ACC112 (cell line): ENCODE measurements at regions not wholly inside any gene's neighbourhood (a gene's known extent, or its start where the extent isn't known, plus 50 kb on each side); places are given as distances from the start of the nearest gene placed in this dataset.

Experiments used
- H2AFZ ChIP-seq: fragments of 200-600 bp; sonication (generic); one replicate; pipeline ENCODE4 v1.6.0; 2017; ENCODE audit warnings: antibody characterized with exemption, low read length; ENCODE audit not compliant: unreplicated experiment
- H3K27ac ChIP-seq: fragments of 200-600 bp; sonication (generic); 2 replicates; pipeline ENCODE4 v1.5.1; 2014; ENCODE audit warnings: low read depth, mild to moderate bottlenecking, antibody characterized with exemption, low read length, moderate library complexity
- H3K27me3 ChIP-seq: fragments of 200-600 bp; sonication (generic); 2 replicates; pipeline ENCODE4 v1.6.1; 2014; ENCODE audit warnings: mild to moderate bottlenecking, antibody characterized with exemption, low read length, moderate library complexity, mixed read lengths; ENCODE audit not compliant: insufficient read depth
- H3K36me3 ChIP-seq: fragments of 200-600 bp; sonication (generic); 2 replicates; pipeline ENCODE4 v1.6.1; 2016; ENCODE audit warnings: mild to moderate bottlenecking, antibody characterized with exemption, low read length, moderate library complexity, mixed read lengths; ENCODE audit not compliant: insufficient read depth
- H3K4me1 ChIP-seq: fragments of 200-600 bp; sonication (generic); one replicate; pipeline ENCODE4 v1.6.1; 2016; ENCODE audit warnings: low read length, mixed read lengths; ENCODE audit not compliant: insufficient read depth, unreplicated experiment, control insufficient read depth
- H3K4me3 ChIP-seq: fragments of 200-600 bp; sonication (generic); 2 replicates; pipeline ENCODE4 v1.5.1; 2014; ENCODE audit warnings: mild to moderate bottlenecking, low read depth, low read length
- H3K79me2 ChIP-seq: fragments of 200-600 bp; sonication (generic); one replicate; pipeline ENCODE4 v1.6.0; 2016; ENCODE audit warnings: low read length; ENCODE audit not compliant: control insufficient read depth, unreplicated experiment, insufficient read depth

- no peaks in the 10 kb centered on the region for H3K36me3 ChIP-seq
- H2AFZ ChIP-seq, result no peak overlapping the region
- no peak overlapping the region for H3K4me3 ChIP-seq
- H3K27ac ChIP-seq, result no peak overlapping the region
- peaks cover 49% of the 10 kb centered on the region for H3K4me1 ChIP-seq
- H3K79me2 ChIP-seq, result no peaks in the 10 kb centered on the region
- H3K27me3 ChIP-seq, result no peaks in the 10 kb centered on the region
Observed at GRCh38 chr3:177812492-177812891, 615.2 kb upstream of the TBL1XR1 start.

- no peak overlapping the region for H2AFZ ChIP-seq
- H3K27ac ChIP-seq, result no peak overlapping the region
- peaks cover 45% of the 10 kb centered on the region for H3K4me1 ChIP-seq
Observed at GRCh38 chr3:177813322-177813721, 616.0 kb upstream of the TBL1XR1 start.

GRCh38 chr3:177816667-177817208 lies 619.5 kb upstream of the TBL1XR1 start:
- peak overlapping the region; percentile 4; the same call in 1 of the 2 replicates for H3K4me3 ChIP-seq
- peak overlapping the region; percentile 76 for H3K27ac ChIP-seq
- H2AFZ ChIP-seq, result peak overlapping the region; percentile 26
- H3K36me3 ChIP-seq, result no peaks in the 10 kb centered on the region
- H3K4me1 ChIP-seq, result peaks cover 31% of the 10 kb centered on the region
- no peaks in the 10 kb centered on the region for H3K79me2 ChIP-seq
- H3K27me3 ChIP-seq, result no peaks in the 10 kb centered on the region

More at GRCh38 chr3:177813322-177813721, 616.0 kb upstream of the TBL1XR1 start:
- Histone ChIP-seq H3K36me3 (no peaks in the 10 kb centered on the region), H3K4me3 (no peak overlapping the region), H3K79me2 (no peaks in the 10 kb centered on the region), H3K27me3 (no peaks in the 10 kb centered on the region)

- H3K27me3 ChIP-seq, result no peaks in the 10 kb centered on the region
- H3K27ac ChIP-seq, result no peak overlapping the region
- H3K36me3 ChIP-seq, result no peaks in the 10 kb centered on the region
- H2AFZ ChIP-seq, result no peak overlapping the region
- H3K79me2 ChIP-seq, result no peaks in the 10 kb centered on the region
- H3K4me3 ChIP-seq, result no peak overlapping the region
- H3K4me1 ChIP-seq, result peaks cover 33% of the 10 kb centered on the region
Observed at GRCh38 chr3:177817751-177818150, 620.5 kb upstream of the TBL1XR1 start.

GRCh38 chr3:177818712-177819240 lies 621.5 kb upstream of the TBL1XR1 start:
- no peak overlapping the region for H3K4me3 ChIP-seq
- no peak overlapping the region for H3K27ac ChIP-seq
- no peak overlapping the region for H2AFZ ChIP-seq
- peaks cover 44% of the 10 kb centered on the region for H3K4me1 ChIP-seq
- no peaks in the 10 kb centered on the region for H3K27me3 ChIP-seq
- H3K79me2 ChIP-seq, result no peaks in the 10 kb centered on the region
- H3K36me3 ChIP-seq, result no peaks in the 10 kb centered on the region

- Histone ChIP-seq H3K27me3 (no peaks in the 10 kb centered on the region), H3K27ac (peak overlapping the region; percentile 1; the same call in 1 of the 2 replicates), H2AFZ (peak overlapping the region; percentile 0), H3K4me1 (peaks cover 57% of the 10 kb centered on the region), H3K4me3 (no peak overlapping the region), H3K79me2 (no peaks in the 10 kb centered on the region), H3K36me3 (no peaks in the 10 kb centered on the region)
Observed at GRCh38 chr3:177820683-177821316, 623.5 kb upstream of the TBL1XR1 start.

- peak overlapping the region; percentile 31 for H2AFZ ChIP-seq
- no peak overlapping the region for H3K27ac ChIP-seq
- H3K4me1 ChIP-seq, result peaks cover 50% of the 10 kb centered on the region
- H3K27me3 ChIP-seq, result no peaks in the 10 kb centered on the region
- H3K36me3 ChIP-seq, result no peaks in the 10 kb centered on the region
- H3K79me2 ChIP-seq, result no peaks in the 10 kb centered on the region
- no peak overlapping the region for H3K4me3 ChIP-seq
Observed at GRCh38 chr3:177822681-177823096, 625.4 kb upstream of the TBL1XR1 start.

- Histone ChIP-seq H3K4me1 (peaks cover 56% of the 10 kb centered on the region), H2AFZ (peak overlapping the region; percentile 34), H3K79me2 (no peaks in the 10 kb centered on the region), H3K27ac (peak overlapping the region; percentile 57), H3K36me3 (no peaks in the 10 kb centered on the region), H3K27me3 (no peaks in the 10 kb centered on the region), H3K4me3 (no peak overlapping the region)
Observed at GRCh38 chr3:177823701-177824189, 626.5 kb upstream of the TBL1XR1 start.

- Histone ChIP-seq H3K27ac (peak overlapping the region; percentile 57), H3K4me3 (no peak overlapping the region), H2AFZ (peak overlapping the region; percentile 34), H3K36me3 (no peaks in the 10 kb centered on the region), H3K79me2 (no peaks in the 10 kb centered on the region), H3K4me1 (peaks cover 56% of the 10 kb centered on the region), H3K27me3 (no peaks in the 10 kb centered on the region)
Observed at GRCh38 chr3:177824190-177824786, 627.0 kb upstream of the TBL1XR1 start.

GRCh38 chr3:177824841-177825240 lies 627.6 kb upstream of the TBL1XR1 start:
- Histone ChIP-seq H2AFZ (no peak overlapping the region), H3K4me1 (peaks cover 58% of the 10 kb centered on the region), H3K27me3 (no peaks in the 10 kb centered on the region), H3K79me2 (no peaks in the 10 kb centered on the region), H3K27ac (no peak overlapping the region), H3K36me3 (no peaks in the 10 kb centered on the region), H3K4me3 (no peak overlapping the region)
